Fibroblast of skin of back (primary cell): ENCODE measurements at regions not wholly inside any gene's neighbourhood (a gene's known extent, or its start where the extent isn't known, plus 50 kb on each side); places are given as distances from the start of the nearest gene placed in this dataset.

Experiments
- DNase-seq: peaks from one replicate; pipeline ENCODE4 v3.0.0-alpha.2; 2013

DNA sequence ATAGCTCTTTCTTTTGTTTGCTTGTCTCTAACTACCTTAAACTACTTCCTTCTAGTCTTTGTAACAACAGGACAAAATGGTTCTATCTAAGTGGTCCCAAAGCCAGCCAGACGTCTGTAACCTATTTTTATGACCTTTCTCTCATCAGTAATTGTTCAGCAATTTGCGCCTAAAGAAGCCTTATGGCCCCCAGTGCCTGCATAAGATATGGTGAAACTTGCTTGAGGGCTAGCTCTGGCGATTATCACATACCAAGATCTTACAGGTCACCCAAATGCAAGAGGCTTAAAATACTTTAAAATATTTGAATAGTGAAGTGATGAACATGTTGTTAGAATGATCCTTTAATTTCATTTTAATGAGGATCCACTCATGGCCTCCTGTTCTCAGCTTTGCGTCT lies 369.4 kb downstream of the SOX2 start:
- DNase-seq, result no peak

DNA sequence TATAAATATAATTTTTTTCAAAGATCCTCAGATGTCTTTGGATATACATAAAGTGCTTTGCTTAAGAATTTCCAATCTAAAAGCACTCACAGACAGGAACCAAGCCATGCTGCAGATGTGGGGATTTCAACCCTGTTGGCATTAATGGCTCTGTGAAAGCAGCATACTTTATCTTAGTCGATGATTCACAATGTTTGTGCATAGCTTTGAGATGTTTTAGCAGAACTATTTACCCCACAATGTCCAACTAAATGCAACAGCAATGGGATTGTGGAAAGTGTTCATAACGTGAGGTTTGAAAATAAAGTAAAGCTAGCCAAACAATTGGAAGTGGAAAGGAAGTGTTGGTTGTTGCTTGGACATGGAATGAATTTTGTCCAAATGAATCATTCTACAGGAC lies 371.4 kb downstream of the SOX2 start:
- peak; percentile 6 for DNase-seq

DNA sequence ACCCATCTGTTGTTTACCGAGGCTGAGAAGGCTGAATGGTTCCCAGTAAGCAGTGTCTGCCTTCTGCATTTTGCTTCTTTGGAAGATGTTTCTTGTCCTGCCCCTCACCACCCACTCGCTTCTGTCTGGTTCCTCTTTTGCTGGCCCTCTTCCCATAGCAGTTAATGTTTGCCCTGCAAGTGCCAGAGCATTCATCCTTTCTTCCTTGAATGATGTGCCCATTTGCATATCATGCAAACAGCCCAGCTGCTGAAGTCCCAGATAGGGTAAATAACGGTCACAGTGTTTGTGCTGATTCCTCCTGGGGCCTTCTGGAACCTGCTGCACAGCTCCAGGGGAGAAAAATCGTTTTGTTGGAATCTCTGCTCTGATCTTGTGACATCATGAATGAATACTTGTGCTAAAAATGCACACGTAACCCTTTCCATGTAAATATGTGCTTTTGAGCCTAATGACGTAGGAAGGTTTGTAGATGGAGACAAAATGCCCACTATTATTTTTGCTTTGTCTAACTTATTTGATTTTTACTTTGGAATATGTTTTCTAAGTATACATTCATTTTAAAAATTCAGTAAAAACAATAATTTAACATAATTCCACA lies 381.0 kb downstream of the SOX2 start:
- no peak for DNase-seq

DNA sequence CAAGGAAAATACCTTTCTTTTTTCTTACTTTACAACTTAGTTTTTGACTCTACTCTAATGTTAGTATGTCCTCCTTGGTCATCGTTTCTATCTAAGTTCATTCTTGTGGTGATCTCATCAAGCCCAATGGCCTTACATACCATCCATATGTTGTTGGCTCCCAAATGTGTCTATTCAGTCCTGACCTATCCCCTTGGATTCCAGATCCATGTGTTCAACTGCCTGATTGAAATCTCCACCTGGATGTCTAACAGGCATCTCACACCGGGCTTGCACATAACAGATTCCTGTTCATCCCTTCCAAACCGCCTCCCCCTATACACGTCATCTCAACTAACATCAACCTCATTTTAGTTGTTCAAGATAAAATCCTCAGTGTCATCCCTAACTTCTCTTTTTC lies 382.6 kb downstream of the SOX2 start:
- DNase-seq, result no peak

DNA sequence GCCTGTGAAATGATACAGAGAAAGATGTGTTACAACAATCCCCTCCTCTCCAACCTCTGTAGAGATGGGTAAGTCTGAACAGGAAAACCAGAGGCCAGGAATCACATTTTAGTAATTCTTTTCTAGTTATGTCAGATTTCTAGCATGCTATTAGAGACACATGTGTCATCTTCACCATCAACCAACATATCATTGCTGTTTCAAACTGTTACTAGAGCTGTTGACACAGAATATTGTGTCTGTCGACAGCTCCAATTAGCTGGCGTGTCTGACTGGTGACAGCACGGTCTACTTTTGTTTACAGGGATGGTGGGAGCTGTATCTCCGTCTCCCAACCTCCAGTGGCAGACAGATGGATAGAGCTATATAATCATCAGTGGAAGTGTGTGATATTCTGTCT lies 393.2 kb downstream of the SOX2 start:
- peak; percentile 54 for DNase-seq

DNA sequence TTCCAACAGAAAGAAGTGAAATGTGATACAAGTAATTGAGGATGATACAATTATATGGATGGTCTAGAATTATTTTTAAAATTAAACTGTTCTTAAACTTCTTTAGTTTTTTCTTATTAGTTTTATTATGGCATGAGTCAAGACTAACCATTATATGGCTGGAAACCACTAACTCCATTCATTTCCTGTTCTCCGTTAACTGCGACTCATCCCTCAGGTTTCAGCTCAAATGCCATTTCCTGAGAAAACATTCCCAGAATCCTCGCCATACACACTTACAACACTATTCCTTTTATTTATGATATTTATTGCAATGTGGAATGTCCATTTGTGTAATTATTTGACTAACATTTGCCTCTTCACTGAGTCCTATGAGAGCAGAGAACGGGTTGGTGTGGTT lies 394.1 kb downstream of the SOX2 start:
- peak; percentile 66 for DNase-seq

DNA sequence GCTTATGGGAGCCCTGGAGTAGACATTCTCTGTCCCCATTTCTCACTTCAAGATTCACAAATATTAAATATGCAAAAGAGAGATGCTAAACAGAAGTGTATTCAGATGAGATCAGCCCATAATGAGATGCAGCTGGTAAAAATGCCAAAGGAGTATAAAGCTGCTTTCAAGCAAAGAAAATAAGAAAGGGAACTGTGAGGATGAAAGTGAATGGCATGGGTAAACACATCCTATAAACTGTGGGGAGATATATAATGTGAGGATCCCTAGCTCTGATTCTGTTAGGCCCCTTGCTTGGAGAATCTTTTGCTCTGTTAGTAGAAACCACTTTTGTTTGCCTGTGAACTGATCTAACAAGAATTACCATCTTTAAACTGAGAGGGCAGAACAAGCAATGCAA lies 396.6 kb downstream of the SOX2 start:
- DNase-seq, result no peak

DNA sequence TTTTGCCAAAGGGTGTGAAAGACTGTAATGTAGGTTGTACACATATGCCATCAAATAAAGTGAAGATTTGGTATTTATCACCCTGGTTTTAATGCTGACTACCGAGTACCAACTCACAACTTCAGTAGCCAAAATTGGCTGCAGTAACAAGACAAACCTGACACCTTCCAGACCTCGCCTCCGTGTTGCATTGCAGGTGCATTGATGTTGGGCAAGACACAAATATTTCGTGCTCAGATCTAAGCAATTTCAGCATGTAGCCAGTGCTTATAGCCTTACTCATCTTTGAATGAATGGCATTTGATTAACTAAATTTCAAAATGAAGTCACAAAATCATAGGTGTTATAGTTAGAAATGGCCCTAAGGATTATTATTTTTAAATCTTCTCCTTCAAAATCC lies 400.2 kb downstream of the SOX2 start:
- no peak for DNase-seq

DNA sequence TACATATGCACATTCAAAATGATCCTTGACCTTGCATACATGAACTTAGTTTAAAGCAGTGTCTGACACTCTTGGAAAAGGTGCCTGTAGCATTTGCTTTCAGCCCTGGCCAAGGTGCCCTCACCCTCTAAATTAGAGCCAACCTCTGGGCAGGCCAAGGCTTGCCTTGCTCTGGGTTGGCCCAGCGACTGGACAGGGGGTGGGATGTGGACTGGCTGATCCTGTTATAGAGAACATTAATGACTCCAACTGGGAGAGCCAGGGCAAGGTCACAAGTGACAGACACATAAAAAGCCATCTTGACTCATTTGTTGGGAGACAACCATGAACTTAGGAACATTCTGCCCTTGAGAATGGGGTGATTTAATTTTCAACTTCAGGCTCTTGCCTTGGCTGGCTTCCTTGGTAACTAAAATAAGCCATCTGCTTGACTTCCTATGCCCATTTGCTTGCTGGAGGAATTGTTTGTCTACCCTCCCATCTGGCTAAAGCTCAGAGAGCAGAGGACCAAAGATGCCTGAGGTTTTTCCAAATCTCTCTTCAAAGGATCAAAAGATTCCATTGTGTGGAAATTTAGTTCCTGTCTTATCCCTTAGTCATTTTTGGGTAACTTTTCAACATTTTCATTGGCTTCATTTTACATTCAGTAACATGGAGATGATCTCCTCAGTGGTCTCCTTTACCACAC lies 403.7 kb downstream of the SOX2 start:
- DNase-seq, result peak; percentile 27

DNA sequence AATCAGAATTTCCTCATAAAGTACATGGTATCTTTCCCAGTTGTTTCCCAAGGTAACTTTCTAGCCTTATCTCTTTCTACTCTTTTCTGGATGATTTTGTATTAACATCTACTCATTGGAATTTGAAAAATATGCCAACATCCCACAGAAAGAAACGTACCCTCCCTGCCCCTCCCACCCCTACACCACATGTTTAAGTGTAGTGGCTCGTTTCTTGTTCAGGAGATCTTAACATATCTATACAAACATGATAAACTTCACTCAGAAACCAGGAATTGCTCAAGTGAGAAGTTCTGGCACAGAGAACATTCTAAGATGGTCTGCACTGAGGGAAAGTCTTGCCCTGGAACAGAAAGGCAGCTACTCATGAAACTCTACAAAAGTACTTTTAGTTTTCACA lies 404.7 kb downstream of the SOX2 start:
- peak; percentile 6 for DNase-seq

DNA sequence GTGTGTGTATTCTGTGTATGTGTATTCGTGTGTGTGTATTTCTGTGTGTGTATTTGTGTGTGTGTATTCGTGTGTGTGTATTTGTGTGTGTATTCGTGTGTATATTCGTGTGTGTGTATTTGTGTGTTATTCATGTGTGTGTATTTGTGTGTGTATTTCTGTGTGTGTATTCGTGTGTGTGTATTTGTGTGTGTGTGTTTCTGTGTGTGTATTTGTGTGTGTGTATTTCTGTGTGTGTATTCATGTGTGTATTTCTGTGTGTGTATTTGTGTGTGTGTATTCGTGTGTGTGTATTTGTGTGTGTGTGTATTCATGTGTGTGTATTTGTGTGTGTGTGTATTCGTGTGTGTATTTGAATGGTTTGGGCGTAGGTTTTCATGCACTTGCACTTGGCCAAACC lies 405.4 kb downstream of the SOX2 start:
- no peak for DNase-seq

DNA sequence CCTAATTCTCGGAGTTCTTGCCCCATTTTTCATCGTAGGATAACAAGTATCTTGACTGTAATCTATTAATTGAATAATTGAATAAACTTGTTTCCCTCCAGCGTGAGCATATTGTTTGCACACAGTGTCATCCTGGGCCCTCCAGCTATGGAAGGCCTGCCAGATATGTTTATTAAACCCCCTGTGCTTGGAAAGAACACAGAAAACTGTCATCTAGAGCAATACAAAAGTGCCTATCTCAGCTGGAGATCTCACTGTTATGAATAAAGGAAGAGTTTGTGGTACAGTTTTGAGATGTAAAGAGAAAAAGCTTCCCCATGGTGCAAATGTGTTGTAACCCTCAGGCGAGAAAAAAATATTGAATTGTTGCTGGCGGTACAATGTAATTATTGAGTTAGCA lies 405.9 kb downstream of the SOX2 start:
- DNase-seq, result peak; percentile 69

DNA sequence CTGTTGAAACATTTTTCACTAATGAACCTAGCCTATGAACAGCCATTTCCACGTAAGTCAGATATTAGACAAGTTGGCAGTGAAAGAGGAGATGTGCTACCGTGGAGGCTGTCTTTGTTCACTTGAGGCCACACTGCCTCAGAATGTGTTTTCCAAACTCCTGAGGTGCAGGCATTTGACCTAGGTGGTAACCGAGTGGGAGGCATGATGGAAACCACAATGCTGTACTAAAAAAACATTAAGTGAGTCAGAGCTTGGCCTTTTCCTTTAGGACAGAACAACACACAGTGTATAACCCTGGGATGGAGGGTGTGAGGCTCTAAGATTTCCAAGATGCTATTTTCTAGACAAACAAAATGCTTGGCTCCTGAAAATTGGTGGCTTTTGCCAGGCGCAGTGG lies 406.3 kb downstream of the SOX2 start:
- peak; percentile 73 for DNase-seq

DNA sequence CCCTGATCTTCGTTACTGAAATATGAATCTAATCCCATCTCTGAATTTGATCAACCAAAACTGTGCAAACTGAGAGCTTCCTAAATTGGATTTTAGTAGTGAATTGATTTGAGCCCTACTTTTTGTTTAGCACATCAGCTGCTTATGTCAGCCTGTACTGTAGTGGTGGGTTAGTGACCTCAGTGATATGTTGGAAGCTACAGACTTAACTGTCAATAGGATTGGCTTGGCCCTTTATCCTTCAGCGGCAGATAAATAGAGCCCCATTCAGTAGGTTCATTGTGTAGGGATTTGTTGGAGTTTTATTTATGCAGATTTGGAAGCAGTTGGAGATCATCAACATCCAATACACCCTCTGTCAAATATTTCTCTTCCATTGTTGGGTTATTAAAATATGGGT lies 409.7 kb downstream of the SOX2 start:
- no peak for DNase-seq

DNA sequence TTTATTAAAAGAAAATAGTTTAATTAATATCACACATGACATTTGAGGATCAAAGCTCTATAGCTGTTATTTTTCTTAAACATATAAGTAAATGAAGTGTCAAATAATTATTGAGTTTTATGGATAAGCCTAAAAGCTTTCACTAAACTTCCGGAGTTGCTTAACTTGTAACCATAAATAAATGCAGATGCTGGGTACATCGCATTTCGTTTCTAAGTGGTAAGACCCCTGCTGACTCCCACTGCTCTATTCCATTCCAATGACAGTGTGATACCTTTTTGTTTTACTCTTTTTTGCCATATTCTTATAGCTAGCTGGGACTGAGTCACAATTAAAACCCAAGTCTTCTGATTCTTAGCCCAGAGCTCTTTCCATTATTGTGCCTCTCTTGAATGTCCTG lies 411.1 kb downstream of the SOX2 start:
- DNase-seq, result no peak

DNA sequence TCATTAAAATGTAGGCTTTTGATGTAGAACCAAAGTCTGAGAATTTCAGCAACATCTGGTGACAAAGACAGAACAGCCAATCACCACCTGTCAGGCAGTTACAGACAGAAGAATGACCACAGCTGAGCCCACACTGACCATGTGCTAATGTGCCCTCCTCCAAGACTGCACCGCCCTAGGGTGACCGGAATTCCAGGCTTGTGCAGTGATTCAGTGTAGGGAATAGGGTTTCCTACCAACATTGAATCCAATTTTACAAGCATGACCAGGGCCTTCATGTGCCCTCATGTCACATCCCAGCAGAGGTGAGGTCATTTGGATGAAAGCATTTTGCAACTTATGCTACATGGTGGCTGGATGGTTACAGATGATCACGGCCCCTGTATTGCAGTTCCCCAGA lies 412.5 kb downstream of the SOX2 start:
- DNase-seq, result no peak

DNA sequence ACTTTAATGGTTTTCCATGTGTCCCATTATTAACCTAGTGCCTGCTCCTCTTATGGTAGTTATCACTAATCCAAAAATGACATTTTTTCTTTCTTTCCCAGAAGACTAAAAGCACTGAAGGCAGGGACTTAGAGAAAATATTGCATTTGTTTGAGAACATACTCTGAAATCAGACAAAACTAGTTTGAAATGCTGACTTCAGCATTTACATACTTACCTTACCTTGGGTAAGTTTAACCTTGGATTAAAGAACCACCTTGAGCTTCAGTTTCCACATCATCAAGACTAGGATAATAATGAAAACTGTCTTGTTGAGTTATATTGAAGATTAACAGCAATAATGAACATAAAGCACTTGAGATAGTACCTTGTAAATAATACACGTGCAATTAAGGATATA lies 413.0 kb downstream of the SOX2 start:
- DNase-seq, result no peak

DNA sequence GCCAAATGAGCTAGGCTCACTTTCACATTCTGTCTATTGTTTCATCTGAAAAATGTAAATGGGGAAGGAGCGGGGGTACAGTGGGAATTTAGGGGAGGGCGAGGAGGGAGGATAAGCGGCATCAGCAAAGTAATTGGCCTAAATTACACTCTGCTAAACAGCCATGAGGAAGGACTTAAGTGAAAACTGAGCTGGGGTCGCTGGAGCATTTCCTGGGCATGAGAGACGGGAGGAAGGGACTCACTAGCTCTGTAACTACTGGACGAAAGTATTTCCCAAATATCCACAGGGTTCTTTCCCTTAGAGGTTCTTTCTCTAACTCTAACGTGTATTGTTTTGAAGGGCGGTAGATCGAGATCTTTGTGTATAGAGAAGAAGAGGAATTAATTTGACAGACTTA lies 418.0 kb downstream of the SOX2 start:
- DNase-seq, result no peak

DNA sequence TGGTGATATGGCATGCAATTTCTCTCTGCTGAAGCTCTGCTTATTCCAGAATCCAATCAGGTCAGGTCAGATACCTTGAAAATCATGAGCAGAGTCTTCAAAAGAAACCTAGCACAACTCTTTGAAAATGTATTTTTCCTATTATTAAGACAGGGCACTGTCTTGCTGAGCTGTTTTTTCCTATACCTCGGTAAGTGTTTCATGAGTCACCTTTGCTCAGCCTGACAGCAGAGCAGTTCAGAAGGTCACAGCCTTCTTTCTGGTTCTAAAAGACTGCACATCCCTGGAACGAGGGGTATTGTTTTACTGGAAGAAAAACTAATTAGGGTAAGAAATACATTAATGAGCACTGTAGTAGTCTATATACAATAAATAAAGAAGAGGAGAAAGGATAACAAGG lies 422.0 kb downstream of the SOX2 start:
- no peak for DNase-seq

DNA sequence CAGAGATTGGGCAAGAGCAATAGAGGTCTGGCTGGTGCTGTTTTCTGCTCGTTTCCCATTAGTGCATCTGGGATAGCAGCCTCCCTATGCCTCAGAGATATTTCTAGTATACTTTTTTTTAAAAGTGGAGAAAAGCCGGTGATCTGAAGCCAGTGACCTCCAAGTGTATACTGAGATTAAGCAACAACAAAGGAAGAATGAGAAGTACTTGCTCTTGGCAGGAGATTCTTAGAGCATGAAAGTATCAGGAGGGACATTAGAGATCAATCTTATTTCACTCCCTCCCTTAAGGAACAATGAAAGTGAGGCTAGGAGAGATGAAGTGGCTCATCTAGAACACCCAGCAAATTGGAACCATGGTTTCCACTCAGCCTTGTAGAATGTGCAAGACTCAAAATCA lies 423.3 kb downstream of the SOX2 start:
- no peak for DNase-seq

DNA sequence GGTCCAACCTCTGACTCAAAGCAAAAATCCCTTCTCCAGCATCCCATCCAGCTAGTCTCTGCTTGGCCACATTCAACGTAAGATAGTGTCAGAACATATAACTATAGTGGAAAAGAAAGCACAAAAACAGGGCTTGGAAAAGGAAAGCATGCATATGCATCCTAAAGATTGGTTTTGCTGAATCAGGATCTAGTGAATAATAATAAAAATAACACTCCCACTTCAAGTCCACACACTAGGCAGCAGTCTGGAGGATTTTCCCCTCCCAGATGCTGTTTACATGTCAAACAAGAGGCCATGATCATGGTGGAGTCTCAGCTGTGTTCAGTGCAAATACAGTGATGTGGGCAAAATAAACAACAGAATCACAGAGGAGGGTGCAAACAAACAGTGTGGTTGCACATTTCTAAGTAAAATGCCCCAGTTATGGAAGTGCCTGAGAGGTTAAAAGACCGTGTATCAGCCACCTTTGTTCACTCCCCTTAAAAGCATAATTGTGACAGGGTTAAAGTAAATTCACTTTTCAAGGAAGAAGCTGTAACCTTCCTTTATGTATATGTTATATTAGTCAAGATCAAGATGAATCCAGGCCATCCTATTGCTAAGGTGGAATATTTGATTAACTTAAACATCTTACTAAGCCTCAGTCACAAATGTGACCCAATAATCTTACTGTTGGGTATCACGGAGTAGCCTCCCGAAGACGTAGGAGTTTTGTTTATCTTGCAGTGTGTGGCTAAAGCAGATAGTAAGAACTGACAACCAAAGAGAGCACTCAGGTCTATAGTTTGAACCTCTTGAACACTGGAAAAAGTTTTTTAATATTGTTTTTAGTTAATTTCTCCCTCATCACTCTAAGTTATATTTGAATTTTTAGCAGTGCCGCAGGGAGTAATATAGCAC lies 424.5 kb downstream of the SOX2 start:
- DNase-seq, result no peak

DNA sequence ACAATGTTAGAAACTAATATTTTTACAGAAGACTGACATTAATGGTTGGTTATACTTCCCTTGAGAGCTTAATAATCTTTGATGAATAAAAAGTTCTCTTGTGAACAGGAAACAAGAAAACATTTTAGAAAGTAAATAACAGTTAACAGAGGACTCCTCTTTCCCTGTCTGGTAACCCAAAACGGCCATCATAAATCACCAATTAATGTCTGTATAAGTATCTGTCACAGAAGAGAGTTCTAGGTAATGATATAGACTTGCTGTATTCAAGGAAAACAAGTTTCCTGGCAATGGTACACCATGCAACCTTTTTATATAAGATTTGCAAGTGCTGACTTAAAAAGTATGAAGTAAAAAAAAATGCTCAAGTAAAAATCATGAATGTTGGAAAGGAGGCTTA lies 426.7 kb downstream of the SOX2 start:
- DNase-seq, result no peak

DNA sequence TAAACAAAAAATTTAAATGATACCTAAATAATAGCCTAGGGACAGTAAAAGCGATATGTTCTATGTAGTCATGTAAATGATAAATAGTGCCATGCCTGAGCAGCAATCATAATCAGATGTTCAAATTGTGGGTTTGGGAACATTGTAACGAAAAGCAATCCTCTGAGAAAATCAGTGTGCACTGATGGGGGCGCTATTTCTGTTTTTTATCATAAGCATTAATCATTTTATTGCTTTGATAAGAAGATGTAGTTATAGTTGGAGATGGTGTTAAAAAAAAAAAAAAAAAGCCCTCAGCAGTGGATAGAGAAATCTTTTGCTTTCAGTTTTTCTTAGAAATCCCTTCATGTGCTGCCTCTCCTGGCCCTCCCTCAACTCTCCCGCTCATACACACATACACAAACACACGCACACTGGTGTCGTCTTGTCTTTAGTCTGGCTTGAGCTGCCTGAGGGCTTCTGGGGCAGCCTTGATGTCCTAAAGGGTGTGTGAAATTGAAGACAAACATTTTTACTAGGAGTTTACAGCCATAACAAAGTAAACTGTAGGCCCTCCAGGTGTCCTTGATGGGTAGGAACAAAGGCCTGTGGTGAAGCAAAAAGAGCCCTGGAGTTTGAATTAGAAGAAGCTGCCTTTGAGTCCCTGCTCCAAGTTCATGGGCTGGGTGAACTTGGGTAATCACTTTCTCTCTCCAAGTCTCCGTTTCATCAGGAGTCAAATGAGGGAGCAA lies 428.1 kb downstream of the SOX2 start:
- DNase-seq, result no peak
